HG03159 (cell line): ENCODE measurements at regions not wholly inside any gene's neighbourhood (a gene's known extent, or its start where the extent isn't known, plus 50 kb on each side); places are given as distances from the start of the nearest gene placed in this dataset.
"Not testable (repeated sequence)": the region's sequence is repeated elsewhere in the genome, so short reads cannot be mapped to it uniquely, and the experiment has no call there.

Experiments used
- ATAC-seq: cut with Tn5 transposase; IDR thresholded peaks from one replicate; pipeline ENCODE4 v1.9.1; 2021; ENCODE audit warnings: mild to moderate bottlenecking, moderate library complexity; ENCODE audit not compliant: unreplicated experiment

DNA sequence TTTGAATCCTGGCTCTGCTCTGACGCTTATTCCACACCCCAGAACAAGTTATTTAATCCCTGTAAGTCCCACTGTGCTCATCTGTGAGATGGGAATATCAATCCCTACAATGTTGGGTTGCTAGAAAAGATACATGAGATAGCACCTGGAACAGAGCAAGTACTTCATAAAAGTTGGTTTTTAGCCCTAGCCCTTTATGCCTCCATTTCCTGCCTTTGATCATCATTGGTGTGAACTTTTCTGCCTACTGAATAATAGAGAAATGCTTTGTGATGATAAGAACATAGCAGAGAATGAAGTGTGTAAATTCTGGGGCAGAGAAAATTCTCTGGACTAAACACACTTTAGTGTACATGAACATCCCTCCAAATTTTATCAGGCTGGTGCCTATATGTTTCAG lies 90.3 kb upstream of the RANBP6 start:
- ATAC-seq, result no peak

DNA sequence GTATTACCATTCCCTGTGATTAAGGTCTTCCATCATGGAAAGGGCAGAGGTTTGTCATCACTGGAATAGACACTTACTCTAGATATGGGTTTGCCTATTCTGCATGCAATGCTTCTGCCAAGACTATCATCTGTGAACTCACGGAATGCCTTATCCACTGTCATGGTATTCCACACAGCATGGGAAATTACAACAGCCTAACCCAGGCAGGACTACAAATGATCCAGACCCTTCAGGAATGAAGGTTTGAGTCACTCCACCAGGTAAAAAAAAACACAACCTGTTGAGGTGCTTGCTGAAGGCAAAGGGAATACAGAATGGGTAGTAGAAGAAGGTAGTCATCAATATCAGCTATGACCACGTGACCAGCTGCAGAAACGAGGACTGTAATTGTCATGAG lies 89.0 kb upstream of the RANBP6 start:
- not testable (repeated sequence) for ATAC-seq

DNA sequence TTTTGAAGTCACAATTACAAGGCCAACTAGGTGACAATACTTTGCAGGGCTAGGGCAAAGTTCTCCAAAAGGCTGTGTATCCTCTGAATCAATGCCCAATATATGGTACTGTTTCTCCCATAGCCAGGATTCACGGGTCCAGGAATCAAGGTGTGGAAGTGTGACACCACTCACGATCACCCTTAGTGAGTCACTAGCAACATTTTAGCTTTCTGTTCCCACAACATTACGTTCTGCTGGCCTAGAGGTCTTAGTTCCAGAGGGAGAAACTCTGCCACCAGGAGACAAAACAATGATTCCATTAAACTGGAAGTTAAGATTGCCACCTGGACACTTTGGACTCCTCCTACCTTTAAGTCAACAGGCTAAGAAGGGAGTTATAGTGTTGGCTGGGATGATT lies 88.5 kb upstream of the RANBP6 start:
- not testable (repeated sequence) for ATAC-seq

DNA sequence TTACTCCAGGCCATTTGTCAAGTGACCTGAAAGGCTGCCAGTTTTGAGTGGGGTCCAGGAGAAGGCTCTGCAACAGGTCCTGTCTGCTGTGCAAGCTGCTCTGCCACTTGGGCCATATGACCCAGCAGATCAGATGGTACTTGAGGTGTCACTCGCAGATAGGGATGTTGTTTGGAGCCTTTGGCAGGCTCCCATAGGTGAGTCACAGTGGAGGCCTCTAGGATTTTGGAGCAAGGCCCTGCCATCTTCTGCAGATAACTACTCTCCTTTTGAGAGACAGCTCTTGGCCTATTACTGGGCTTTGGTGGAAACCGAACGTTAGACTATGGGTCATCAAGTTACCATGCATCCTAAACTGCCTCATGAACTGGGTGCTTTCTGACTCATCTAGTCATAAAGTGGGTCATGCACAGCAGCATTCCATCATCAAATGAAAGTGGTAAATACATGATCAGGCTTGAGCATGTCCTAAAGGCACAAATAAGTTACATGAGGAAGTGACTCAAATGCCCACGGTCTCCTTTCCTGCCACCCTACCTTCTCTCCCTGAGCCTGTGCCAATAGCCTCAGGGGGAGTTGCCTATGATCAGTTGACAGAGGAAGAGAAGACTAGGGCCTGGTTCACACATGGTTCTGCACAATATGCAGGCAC lies 87.0 kb upstream of the RANBP6 start:
- ATAC-seq, result not testable (repeated sequence)

DNA sequence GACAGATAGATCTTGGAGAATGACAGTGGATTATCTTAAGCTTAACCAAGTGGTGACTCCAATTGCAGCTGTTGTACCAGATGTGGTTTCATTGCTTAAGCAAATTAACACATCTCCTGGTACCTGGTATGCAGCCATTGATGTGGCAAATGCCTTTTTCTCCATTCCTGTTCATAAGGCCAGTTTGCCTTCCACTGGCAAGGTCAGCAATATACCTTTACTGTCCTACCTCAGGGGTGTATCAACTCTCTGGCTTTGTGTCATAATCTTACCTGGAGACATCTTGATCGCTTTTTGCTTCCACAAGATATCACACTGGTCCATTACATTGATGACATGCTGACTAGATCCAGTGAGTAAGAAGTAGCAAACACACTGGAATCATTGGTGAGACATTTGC lies 86.3 kb upstream of the RANBP6 start:
- not testable (repeated sequence) for ATAC-seq

DNA sequence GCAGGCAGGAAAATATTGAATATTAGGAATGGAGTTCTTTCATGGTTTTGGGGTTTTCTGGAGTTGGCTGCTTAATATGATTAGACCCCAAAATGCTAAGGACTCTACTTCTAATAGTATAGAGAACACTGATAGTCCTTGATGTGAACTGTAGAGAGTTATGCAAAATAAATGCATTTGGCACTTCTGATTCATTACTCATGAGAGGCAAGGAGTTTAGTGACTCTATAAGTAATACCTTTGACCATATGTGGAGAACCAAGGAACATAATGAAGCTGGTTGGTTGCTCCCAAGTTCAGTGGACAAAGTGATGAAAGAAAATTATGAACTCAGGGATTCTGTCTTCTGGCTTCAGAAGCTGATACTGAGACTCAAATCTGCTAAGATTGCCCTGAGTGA lies 83.9 kb upstream of the RANBP6 start:
- not testable (repeated sequence) for ATAC-seq

DNA sequence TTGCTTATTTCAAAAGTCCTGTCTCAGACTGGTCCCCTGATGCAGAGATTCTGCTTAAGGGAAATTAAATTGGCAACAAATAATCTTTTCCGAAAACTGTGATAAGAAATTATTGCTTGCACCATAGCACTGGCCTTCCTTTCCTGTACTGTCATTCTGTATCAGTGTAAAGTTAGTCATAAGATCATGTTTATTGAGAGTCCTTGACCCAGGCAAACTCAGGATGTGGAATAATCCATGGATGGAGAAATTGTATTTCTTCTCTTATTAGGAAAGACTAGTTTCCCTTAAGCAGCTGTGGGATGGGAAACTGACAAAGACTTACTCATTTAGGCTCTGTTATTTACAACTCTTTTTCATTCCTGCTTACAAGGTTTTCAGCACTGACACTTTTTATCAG lies 83.0 kb upstream of the RANBP6 start:
- no peak for ATAC-seq

DNA sequence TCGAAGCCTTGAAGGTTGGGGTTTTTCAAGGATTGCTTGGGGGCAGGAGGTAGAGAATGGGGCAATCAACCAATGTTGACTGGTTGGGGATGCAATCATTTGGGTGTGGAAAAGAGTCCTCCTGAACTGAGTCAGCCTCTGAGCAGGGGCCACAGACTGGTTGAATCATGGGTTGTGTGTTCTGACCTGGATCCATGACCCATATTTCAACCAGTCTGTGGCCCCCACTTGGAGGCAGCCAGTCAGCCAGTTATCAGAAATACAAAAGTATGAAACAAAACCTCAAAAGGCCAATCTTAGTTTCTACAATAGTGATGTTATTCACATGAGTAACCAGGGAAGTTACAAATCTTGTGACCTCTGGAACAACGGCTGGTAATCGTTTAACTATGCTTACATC lies 81.4 kb upstream of the RANBP6 start:
- ATAC-seq, result no peak

DNA sequence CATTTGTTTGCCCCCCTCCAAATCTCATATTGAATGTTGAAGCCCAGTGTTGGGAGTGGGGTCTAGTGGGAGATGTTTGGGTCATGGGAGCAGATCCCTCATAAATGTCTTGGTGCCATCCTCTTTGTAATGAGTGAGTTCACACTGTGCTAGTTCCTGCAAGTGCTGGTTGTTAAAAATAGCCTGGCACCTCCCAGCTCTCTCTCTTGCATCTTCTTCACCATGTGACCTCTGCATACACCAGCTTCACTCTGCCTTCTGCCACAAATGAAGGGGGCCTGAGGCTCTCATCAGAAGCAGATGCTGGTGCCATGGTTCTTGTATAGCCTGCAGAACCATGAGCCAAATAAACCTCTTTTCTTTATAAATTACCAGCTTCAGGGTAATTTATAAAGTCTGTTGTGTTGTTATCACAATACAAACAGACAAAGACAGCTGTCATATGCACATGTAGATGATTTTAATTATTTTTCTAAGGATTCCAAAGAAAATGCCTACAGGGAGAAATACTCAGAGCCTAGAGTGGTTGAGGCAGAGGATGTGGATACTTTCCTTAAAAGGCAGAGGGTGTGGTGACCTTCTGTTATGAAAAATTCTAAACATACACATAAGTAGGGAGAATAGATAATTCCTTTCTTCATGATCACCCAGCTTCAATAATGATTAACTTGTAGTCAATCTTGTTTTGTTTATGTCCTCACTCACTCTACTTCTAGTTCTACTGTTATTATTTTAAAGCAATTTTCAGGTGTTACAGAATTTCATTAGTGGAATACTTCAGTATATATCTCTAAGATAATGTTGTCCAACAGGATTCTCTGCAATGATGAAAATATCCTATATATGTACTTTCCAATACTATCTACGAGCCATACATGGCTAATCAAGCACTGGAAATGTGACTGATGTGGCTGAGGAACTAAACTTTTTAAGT lies 75.1 kb upstream of the RANBP6 start:
- no peak for ATAC-seq

DNA sequence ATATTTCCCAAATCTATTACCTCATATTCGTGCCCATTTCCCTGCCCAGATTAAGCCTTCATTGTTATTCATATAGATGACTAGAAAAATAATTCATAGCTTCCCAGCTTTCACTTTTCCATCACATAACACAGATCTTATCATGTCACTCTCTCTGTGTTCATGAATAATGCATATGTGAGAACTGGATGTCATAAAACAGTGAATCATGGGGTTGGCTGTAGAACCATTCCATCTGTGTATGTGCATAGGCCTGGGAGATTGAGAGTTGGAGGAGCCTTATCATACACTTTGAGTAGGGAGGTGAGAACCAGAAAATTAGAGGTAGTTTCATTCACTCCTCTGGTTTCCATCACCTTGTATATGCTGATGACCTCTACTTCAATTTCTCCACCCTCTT lies 73.9 kb upstream of the RANBP6 start:
- ATAC-seq, result no peak

DNA sequence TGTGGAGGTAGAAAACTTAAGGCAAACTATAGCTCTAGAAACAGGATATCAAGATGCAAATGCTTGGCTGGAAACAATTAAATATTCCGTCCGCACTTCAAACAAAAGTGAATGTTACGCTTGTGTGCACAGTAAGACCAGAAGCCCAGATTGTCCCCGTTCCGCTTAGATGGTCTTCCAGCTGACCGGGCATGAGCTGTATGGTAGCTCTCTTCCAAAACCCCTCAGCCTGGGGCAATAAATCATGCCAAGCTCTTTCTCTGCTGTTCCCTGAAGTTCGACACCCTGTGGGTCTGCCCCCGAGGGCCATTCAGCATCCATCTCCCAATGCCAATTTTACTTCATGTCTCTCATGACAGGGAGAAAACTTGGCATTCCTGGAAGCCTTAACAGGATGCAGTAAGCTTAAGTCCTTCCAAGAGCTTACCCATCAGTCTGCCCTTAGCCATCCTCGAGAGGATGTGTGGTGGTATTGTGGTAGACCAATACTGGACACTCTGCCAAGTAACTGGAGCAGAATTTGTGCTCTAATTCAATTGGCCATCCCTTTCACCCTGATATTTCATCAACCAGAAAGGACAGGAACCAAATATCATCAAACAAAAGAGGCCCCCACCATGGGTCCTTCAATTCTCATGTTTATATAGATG lies 70.7 kb upstream of the RANBP6 start:
- ATAC-seq, result no peak

DNA sequence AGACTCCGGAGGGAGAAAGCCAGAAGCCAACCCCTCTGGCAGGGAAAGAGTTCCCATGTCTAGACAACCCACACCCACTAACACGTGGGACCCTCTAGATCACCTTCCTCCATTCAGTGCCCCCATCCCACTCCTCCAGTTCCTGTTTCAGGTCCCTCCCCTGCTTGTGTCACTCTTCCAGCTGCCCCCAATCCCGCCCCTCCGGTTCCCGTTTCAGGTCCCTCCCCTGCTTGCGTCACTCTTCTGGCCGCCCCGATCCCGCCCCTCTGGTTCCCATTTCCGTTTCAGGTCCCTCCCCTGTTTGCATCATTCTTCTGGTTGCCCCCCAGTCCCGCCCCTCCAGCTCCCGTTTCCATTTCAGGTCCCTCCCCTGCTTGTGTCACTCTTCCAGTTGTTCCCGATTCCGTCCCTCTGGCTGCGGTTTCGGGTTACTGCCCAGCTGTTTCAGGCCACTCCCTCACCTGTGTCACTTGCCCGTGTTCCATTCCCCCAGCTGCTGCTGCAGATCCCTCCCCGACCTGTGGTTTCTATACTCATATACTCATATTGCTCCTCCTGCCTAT lies 64.8 kb upstream of the RANBP6 start:
- peak; percentile 86 for ATAC-seq

DNA sequence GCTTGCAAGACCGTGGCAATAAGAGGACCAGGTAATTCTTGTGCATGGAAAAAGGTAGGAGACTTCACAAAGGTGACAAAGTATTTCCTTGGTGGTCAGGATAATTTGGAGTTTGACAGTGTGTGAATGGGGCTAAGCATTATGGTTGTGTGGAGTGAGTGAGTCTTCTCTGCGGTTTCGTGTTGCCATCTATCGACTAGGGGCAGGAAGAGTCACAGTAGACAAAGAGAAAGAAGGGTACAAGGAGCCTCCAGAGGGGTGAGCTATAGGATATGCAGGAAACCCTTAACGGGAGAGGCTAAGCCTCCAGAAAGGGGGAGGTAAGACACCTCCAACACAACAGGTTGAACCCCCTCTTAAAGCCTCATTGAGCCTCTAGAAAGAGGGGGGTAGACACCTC lies 64.0 kb upstream of the RANBP6 start:
- ATAC-seq, result no peak

DNA sequence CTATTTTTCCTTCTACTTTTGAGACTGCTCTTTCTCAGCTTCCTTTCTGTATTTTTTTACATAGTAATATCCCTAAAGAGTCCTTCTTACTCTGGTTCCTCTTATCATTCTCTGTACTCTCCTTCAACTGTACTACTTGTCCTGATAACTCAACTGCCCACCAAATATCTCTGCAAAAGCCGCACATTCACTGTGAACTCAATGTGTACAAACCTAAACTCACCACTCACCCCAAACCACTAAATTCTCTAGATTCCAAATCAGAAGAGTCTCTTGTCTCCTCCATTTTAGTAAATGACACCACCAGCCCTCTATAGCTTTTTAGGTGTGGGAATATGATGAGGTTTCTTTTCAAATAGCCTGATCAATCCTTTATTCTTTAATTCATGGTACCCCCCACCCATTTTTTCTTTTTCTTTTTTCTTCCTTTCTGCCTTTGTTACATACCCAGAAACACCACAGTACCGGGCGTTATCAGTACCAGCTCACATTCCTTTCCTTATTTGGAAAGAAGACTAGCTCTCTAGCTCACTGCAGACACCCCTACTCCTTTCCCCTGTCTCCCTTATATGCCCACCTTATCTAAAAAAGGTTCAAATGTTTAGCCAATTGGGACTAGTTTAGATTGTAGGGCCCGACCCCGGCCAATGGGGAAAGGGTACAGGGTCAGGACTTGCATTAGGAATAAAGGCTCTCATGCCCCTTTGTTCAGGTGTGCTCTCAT lies 63.1 kb upstream of the RANBP6 start:
- no peak for ATAC-seq

DNA sequence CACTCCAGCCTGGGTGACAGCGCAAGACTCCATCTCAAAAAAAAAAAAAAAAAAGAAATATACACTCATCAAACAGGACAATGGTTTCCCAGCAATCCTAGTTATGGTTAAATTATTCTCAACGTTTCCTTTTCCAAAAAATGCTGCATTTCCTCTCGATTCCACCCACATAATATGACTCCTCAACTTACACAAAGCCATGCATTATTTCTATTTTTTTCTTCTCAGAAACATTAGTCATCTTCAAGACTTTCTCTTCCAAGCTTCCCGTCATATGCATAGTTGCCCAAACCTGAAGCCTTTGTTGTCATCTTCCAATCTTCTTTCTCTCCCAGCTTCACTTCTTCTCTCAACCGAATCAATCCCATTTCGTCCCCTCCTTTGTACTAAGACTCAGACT lies 61.4 kb upstream of the RANBP6 start:
- ATAC-seq, result no peak

DNA sequence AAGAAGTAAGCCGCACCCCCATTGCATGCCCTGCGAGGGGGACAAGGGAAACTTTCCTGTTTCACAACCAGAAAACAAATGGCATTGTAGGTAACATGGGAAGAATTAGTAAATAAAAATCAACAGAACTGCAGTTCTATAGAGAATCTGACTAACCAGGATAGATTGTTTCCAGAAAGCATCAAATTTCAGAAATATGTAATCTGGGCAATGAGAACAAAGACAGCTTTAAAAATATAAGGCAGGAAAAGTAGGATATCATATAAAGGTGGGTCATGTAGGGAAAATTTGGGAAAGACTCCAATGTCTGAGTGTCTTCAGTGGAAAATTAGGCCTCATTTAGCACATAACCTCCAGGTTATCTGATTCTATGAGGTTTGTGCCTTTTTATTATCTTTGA lies 58.3 kb upstream of the RANBP6 start:
- no peak for ATAC-seq

DNA sequence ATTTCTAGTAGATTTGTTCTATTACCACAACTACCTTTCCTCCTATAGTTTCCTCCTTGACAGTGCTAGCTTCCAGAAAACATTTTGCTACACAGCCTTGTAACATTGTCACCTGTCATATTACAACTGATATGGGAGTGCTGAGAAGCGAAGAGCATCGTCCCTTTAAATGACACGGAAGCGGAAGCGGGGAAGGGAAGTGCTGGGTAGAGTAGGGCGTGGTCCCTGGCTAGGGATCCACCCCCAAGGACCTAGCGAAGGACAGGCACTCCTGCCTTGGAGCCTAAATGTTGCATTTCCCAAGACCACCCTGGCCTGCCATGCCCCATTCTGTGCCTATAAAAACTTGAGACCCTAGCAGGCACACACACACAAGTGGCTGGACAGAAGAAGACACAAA lies 57.4 kb upstream of the RANBP6 start:
- ATAC-seq, result no peak

DNA sequence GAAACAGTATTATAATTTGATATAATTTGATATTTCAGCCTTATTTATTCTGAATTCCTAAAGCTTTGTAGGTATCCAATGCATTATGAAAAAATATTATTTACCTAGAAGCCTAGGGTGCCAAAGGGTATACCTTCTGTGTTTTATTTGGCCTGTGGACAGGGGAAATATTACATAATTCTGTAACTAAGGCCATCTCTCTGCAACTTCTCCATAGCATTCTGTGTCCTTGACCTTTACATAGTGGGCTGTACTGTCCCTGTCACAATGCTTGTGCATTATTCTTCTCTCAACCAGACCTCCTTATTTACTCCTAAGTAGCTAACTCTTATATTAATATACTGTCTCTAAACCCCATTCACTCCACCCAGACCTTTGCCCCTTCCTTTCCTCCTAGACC lies 57.0 kb upstream of the RANBP6 start:
- ATAC-seq, result no peak

DNA sequence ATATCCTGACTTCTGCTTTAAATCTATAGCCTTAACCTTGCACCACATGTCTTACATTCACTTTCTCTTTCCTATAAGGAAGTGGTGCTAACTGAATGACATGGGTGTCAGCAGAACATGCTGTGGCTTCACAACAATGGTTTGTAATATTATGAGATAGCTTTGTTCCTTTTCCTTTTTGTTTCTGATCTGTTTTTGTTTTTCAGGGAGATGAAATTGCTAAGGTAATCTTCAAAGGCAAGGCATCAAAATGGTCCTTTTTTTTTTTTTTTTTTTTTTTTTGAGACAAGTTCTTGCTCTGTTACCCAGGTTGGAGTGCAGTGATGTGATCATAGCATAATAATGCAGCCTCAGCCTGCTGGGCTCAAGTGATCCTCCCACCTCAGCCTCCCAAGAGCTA lies 53.6 kb upstream of the RANBP6 start:
- ATAC-seq, result peak; percentile 97

DNA sequence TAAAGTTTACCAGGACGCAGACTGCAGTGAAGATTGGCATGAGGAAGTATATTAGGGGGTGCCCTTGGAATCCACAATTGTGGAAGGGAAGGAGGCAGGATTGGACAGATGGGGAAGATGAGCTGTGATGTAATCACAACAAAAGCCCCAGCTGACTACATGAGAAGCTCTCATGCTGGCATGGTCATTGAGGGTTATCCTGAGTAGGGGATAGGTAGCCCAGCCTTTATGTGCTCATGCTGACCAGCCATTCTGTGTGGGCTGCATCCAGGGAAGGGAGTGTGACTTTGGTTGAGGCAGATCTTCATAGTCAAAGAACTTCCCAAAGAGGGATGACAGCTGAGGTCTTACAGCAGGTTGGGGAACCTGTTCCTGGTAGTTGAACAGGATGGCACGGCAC lies 52.0 kb upstream of the RANBP6 start:
- no peak for ATAC-seq
